ENCODE measurements at regions not wholly inside any gene's neighbourhood (a gene's known extent, or its start where the extent isn't known, plus 50 kb on each side); places are given as distances from the start of the nearest gene placed in this dataset.

DNA sequence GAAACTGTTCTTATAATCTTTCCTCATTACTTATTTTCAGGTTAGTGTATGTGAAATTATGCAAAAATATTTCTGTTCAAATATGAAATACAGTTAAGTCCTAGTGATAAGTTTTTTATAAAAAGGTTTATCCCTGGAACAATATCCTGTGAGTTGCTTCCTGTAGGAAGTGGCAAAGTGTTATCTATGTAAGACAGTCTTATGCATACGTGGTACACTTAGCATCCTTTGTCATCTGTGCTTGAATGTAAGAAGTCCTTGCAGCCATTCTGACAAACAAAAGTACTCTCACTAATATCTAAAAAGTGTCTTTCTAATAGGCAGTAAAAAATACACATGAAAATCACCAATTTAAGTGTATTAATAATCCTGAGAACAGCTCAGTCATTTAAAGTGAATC lies 372.5 kb upstream of the BCHE start:
- no peaks in the 10 kb centered on the region for H3K36me3 ChIP-seq
- ATAC-seq, result no peak
- 24 to 29% methylated on average over 1 of the region's 1 CpG for WGBS, 2 donors
- TF ChIP-seq, protein P1, sequence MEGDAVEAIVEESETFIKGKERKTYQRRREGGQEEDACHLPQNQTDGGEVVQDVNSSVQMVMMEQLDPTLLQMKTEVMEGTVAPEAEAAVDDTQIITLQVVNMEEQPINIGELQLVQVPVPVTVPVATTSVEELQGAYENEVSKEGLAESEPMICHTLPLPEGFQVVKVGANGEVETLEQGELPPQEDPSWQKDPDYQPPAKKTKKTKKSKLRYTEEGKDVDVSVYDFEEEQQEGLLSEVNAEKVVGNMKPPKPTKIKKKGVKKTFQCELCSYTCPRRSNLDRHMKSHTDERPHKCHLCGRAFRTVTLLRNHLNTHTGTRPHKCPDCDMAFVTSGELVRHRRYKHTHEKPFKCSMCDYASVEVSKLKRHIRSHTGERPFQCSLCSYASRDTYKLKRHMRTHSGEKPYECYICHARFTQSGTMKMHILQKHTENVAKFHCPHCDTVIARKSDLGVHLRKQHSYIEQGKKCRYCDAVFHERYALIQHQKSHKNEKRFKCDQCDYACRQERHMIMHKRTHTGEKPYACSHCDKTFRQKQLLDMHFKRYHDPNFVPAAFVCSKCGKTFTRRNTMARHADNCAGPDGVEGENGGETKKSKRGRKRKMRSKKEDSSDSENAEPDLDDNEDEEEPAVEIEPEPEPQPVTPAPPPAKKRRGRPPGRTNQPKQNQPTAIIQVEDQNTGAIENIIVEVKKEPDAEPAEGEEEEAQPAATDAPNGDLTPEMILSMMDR (IDR thresholded peaks at IDR 0.05), result no peak
- intact Hi-C loops (cut with DNase I), result no loop called here
- no peaks in the 10 kb centered on the region for H3K4me1 ChIP-seq
- no peak overlapping the region for H3K4me3 ChIP-seq
- DNase-seq, result no peak
- H3K27me3 ChIP-seq, result no peaks in the 10 kb centered on the region
- H3K9me3 ChIP-seq, result no peaks in the 10 kb centered on the region
- no peak overlapping the region for H3K27ac ChIP-seq

DNA sequence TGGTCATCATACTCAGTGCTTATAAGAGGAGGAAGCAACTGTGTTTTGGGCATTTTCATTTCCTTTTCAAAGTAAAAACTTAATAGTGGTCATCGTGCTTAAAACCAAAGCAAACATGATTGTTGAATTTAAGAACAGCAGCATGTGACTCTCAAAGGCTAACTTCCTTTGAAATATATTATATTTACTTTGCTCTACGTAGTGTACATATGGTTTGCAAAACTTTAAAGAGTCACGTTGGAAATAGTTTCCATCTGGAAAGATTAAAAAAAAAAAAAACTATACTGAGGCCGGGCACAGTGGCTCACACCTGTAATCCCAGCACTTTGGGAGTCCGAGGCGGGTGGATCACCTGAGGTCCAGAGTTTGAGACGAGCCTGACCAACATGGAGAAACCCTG lies 367.9 kb upstream of the BCHE start:
- Histone ChIP-seq H3K27me3 (no peaks in the 10 kb centered on the region), H3K27ac (no peak overlapping the region), H3K36me3 (no peaks in the 10 kb centered on the region), H3K9me3 (no peaks in the 10 kb centered on the region), H3K4me1 (no peaks in the 10 kb centered on the region), H3K4me3 (no peak overlapping the region)
- ATAC-seq, result no peak
- WGBS, 2 donors, result 72 to 73% methylated on average over 7 of the region's 7 CpGs
- no peak for DNase-seq
- TF ChIP-seq, protein P1 (IDR thresholded peaks at IDR 0.05), result no peak
- intact Hi-C loops (cut with DNase I), result no loop called here

DNA sequence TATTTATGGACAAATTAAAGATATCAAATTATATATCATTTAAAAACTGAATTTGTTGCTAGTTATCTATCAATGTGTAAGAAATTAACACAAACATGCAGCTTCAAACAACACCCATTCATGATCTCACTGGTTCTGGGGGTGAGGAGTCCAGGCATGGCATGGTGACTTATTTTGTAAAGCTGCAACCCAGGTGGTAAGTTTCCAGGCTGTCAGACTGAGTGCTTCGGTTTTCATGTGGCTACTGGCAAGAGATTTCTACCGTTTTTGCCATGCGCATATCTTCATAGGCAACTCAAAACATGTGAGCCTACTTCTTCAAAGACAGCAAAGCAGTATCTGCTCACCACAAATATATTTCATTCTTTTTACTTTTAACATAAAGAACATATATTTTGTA lies 364.3 kb upstream of the BCHE start:
- H3K36me3 ChIP-seq, result no peaks in the 10 kb centered on the region
- DNase-seq (no peak), ATAC-seq (no peak)
- intact Hi-C loops (cut with DNase I), result no loop called here
- no peak overlapping the region for H3K27ac ChIP-seq
- TF ChIP-seq, protein P1 (IDR thresholded peaks at IDR 0.05), result no peak
- no peak overlapping the region for H3K4me3 ChIP-seq
- WGBS, 2 donors, result 69% methylated on average over 3 of the region's 3 CpGs
- H3K27me3 ChIP-seq, result no peaks in the 10 kb centered on the region
- H3K4me1 ChIP-seq, result no peaks in the 10 kb centered on the region
- peaks cover 0 to 7% (median 0%) of the 10 kb centered on the region in 11 donors for H3K9me3 ChIP-seq

DNA sequence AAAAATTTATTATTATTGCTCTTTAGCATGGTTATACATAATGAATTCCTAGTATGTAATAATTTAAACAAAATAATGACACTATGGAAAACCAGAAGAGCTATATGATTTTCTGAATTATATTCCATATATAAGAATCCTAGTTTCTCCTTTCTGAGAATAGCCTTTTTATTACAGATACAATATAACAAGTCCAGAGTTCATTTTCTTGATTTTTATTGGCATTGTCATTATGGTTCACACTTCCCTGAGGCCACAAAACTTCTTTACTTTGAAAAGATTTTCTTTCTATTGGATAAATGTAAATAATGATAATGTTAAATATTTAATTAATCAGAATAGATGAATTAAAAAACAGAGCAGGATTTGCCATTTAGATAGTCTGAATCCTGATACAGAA lies 362.3 kb upstream of the BCHE start:
- no peaks in the 10 kb centered on the region for H3K27me3 ChIP-seq
- H3K27ac ChIP-seq, result no peak overlapping the region
- H3K9me3 ChIP-seq, result peaks cover 0 to 17% (median 0%) of the 10 kb centered on the region in 11 donors
- H3K4me3 ChIP-seq, result no peak overlapping the region
- no peaks in the 10 kb centered on the region for H3K4me1 ChIP-seq
- intact Hi-C loops (cut with DNase I), result no loop called here
- DNase-seq (no peak), ATAC-seq (no peak)
- no peaks in the 10 kb centered on the region for H3K36me3 ChIP-seq
- TF ChIP-seq, protein P1 (IDR thresholded peaks at IDR 0.05), result no peak

GRCh38 chr3:166195808-166196207 lies 358.6 kb upstream of the BCHE start:
- DNase-seq, result no peak
- no peak overlapping the region for H3K4me3 ChIP-seq
- intact Hi-C loops (cut with DNase I), result no loop called here
- no peaks in the 10 kb centered on the region for H3K27me3 ChIP-seq
- no peak for ATAC-seq
- 66 to 73% methylated on average over 2 of the region's 2 CpGs for WGBS, 2 donors
- H3K27ac ChIP-seq, result no peak overlapping the region
- H3K9me3 ChIP-seq, result peaks cover 0 to 20% (median 0%) of the 10 kb centered on the region in 11 donors
- TF ChIP-seq, protein P1 (IDR thresholded peaks at IDR 0.05), result no peak
- no peaks in the 10 kb centered on the region for H3K36me3 ChIP-seq
- no peaks in the 10 kb centered on the region for H3K4me1 ChIP-seq
